Fibroblast of the aortic adventitia (primary cell): ENCODE measurements at regions not wholly inside any gene's neighbourhood (a gene's known extent, or its start where the extent isn't known, plus 50 kb on each side); places are given as distances from the start of the nearest gene placed in this dataset.
"Not testable (repeated sequence)": the region's sequence is repeated elsewhere in the genome, so short reads cannot be mapped to it uniquely, and the experiment has no call there.

Source experiments
- DNase-seq: peaks from one replicate; pipeline ENCODE4 v3.0.0-alpha.2; 2010; ENCODE audit warnings: low read depth
- H3K4me3 ChIP-seq: 2 replicates; pipeline ENCODE4 v1.5.1; 2011; ENCODE audit warnings: low read depth, mild to moderate bottlenecking, control low read depth, low read length, moderate library complexity
- CTCF ChIP-seq: IDR thresholded peaks from 2 replicates; pipeline ENCODE4 v1.5.1; 2011; ENCODE audit warnings: mild to moderate bottlenecking, low read length, control low read depth, inconsistent platforms; ENCODE audit not compliant: insufficient read depth

GRCh38 chr9:117823576-117823975 lies 119.4 kb downstream of the TLR4 start:
- TF ChIP-seq CTCF, result no peak
- no peak for DNase-seq
- H3K4me3 ChIP-seq, result no peak overlapping the region

GRCh38 chr9:117825609-117826347 lies 121.6 kb downstream of the TLR4 start:
- DNase-seq, result no peak
- TF ChIP-seq CTCF, result no peak
- no peak overlapping the region for H3K4me3 ChIP-seq

GRCh38 chr9:117826837-117827236 lies 122.6 kb downstream of the TLR4 start:
- no peak for TF ChIP-seq CTCF
- no peak overlapping the region for H3K4me3 ChIP-seq
- DNase-seq, result no peak

GRCh38 chr9:117827456-117827855 lies 123.3 kb downstream of the TLR4 start:
- H3K4me3 ChIP-seq, result no peak overlapping the region
- no peak for DNase-seq
- TF ChIP-seq CTCF, result no peak

GRCh38 chr9:117828466-117828865 lies 124.3 kb downstream of the TLR4 start:
- no peak for TF ChIP-seq CTCF
- H3K4me3 ChIP-seq, result no peak overlapping the region
- no peak for DNase-seq

- no peak overlapping the region for H3K4me3 ChIP-seq
- no peak for TF ChIP-seq CTCF
- no peak for DNase-seq
Observed at GRCh38 chr9:117835798-117836197, 131.6 kb downstream of the TLR4 start.

GRCh38 chr9:117839862-117840261 lies 135.7 kb downstream of the TLR4 start:
- TF ChIP-seq CTCF, result no peak
- no peak for DNase-seq
- H3K4me3 ChIP-seq, result no peak overlapping the region

GRCh38 chr9:117851836-117852461 lies 147.7 kb downstream of the TLR4 start:
- H3K4me3 ChIP-seq, DNase-seq: not testable (repeated sequence)
